Naive thymus-derived CD4-positive, alpha-beta T cell (primary cell): ENCODE measurements at regions not wholly inside any gene's neighbourhood (a gene's known extent, or its start where the extent isn't known, plus 50 kb on each side); places are given as distances from the start of the nearest gene placed in this dataset.
A peak's percentile ranks its signal among the peaks of the same experiment; 100 is the strongest.

Source experiments
- ATAC-seq: fragments of 150-1000 bp; cut with Tn5 transposase; 2 replicates; pipeline ENCODE4 v1.10.0; 2021; ENCODE audit warnings: mild to moderate bottlenecking, moderate library complexity
- CTCF ChIA-PET: fragments of 350-600 bp; sonication (Branson Sonifier 250); formaldehyde crosslinking; loops from one replicate; lab custom pipeline; 2021; ENCODE audit warnings: antibody characterized with exemption; lab: Charles Lee
- POLR2A ChIA-PET: fragments of 350-600 bp; sonication (Branson Sonifier 250); formaldehyde crosslinking; loops from one replicate; lab custom pipeline; 2021; ENCODE audit warnings: antibody characterized with exemption, inconsistent platforms; lab: Charles Lee
- DNase-seq, 9 donors: peaks; one replicate each; pipeline versions ENCODE4 v3.0.0 to v3.0.0-alpha.2; 2020 to 2022; ENCODE audit warnings: mixed read lengths in 1 of 9
- H3K27ac ChIP-seq: one replicate; pipeline ENCODE4 v1.7.0; 2013; ENCODE audit warnings: mild to moderate bottlenecking, low read depth, low read length, moderate library complexity
- H3K27me3 ChIP-seq, 2 donors: one replicate each; pipeline ENCODE4 v1.7.0; 2013; ENCODE audit warnings: low read length in 2 of 2, mild to moderate bottlenecking in 2 of 2, moderate library complexity in 2 of 2; ENCODE audit not compliant: control insufficient read depth in 2 of 2, insufficient read depth in 2 of 2
- H3K36me3 ChIP-seq, 3 experiments: 1 replicate in 2 of 3; 2 replicates in 1 of 3; pipeline ENCODE4 v1.7.0; 2013; ENCODE audit warnings: low read length in 3 of 3, mild to moderate bottlenecking in 3 of 3, moderate library complexity in 1 of 3; ENCODE audit not compliant: insufficient read depth in 3 of 3, control insufficient read depth in 2 of 3
- H3K4me1 ChIP-seq, 2 donors: one replicate each; pipeline ENCODE4 v1.7.0; 2013; ENCODE audit warnings: low read length in 2 of 2, mild to moderate bottlenecking in 2 of 2, moderate library complexity in 1 of 2; ENCODE audit not compliant: control insufficient read depth in 2 of 2, insufficient read depth in 2 of 2
- H3K4me3 ChIP-seq: 2 replicates; pipeline ENCODE4 v1.7.0; 2013; ENCODE audit warnings: mild to moderate bottlenecking, low read length
- H3K9me3 ChIP-seq, 3 experiments: 1 replicate in 2 of 3; 2 replicates in 1 of 3; pipeline ENCODE4 v1.7.0; 2013; ENCODE audit warnings: low read length in 3 of 3; ENCODE audit not compliant: control insufficient read depth in 2 of 3
- H3K27ac Mint-ChIP-seq, 9 donors: one replicate each; pipeline ENCODE4 v1.8.0; 2020 to 2022; ENCODE audit warnings: mixed read lengths in 9 of 9, mild to moderate bottlenecking in 8 of 9, moderate library complexity in 5 of 9, inconsistent platforms in 2 of 9
- H3K27me3 Mint-ChIP-seq, 5 donors: one replicate each; pipeline ENCODE4 v1.8.0; 2021 to 2022; ENCODE audit warnings: mixed read lengths in 5 of 5, mild to moderate bottlenecking in 1 of 5
- H3K36me3 Mint-ChIP-seq, 5 donors: one replicate each; pipeline ENCODE4 v1.8.0; 2020 to 2022; ENCODE audit warnings: mixed read lengths in 5 of 5, mild to moderate bottlenecking in 3 of 5, inconsistent platforms in 1 of 5
- H3K4me1 Mint-ChIP-seq, 7 donors: one replicate each; pipeline ENCODE4 v1.8.0; 2020 to 2022; ENCODE audit warnings: mixed read lengths in 7 of 7, mild to moderate bottlenecking in 3 of 7, inconsistent platforms in 1 of 7
- H3K4me3 Mint-ChIP-seq, 10 donors: one replicate each; pipeline ENCODE4 v1.8.0; 2020 to 2022; ENCODE audit warnings: mild to moderate bottlenecking in 10 of 10, mixed read lengths in 10 of 10, moderate library complexity in 6 of 10, inconsistent platforms in 2 of 10
- H3K9me3 Mint-ChIP-seq, 11 donors: one replicate each; pipeline ENCODE4 v1.8.0; 2020 to 2022; ENCODE audit warnings: mixed read lengths in 11 of 11, mild to moderate bottlenecking in 4 of 11, inconsistent platforms in 1 of 11, moderate library complexity in 1 of 11
- intact Hi-C, 2 donors: fragments of 100-400 bp; cut with micrococcal nuclease; formaldehyde crosslinking; loops; one replicate each; pipeline ENCODE4 v1.15.1; 2023

- Histone ChIP-seq H3K27ac (no peak overlapping the region), H3K27me3 (no peaks in the 10 kb centered on the region), H3K4me1 (no peaks in the 10 kb centered on the region), H3K4me3 (no peak overlapping the region), H3K36me3 (no peaks in the 10 kb centered on the region), H3K9me3 (no peaks in the 10 kb centered on the region)
- no peaks in the 10 kb centered on the region for H3K27me3 Mint-ChIP-seq
- ChIA-PET POLR2A (no interaction called here), CTCF (no interaction called here)
- H3K27ac Mint-ChIP-seq = no peak overlapping the region
- H3K36me3 Mint-ChIP-seq = no peaks in the 10 kb centered on the region
- no peak overlapping the region for H3K4me3 Mint-ChIP-seq
- intact Hi-C loops = no loop called here
- no peaks in the 10 kb centered on the region for H3K4me1 Mint-ChIP-seq
- no peak for DNase-seq
- ATAC-seq = no peak
- peaks cover 0 to 6% (median 0%) of the 10 kb centered on the region in 11 donors for H3K9me3 Mint-ChIP-seq
Observed at GRCh38 chr4:59831746-59832145, 1368.4 kb upstream of the ADGRL3 start.

DNA sequence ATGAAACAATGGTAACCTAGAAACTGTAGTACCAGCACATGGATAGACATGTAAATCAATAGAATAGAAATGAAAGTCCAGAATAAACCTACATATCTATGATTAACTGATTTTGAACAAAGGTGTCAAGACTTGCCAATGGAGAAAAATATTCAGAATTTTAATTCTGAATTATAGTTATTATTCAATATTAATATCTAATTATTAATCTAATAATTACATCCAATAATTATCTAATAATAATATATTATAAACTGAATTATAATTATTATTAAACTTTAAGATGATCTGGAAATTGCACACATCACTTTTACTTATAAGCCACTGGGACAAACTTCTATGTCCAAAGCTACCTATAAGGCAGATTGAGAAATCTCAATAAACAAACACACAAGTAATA is 1365.2 kb upstream of the ADGRL3 start:
- Histone ChIP-seq H3K27me3 (no peaks in the 10 kb centered on the region), H3K4me3 (no peak overlapping the region), H3K4me1 (no peaks in the 10 kb centered on the region), H3K27ac (no peak overlapping the region), H3K9me3 (no peaks in the 10 kb centered on the region), H3K36me3 (no peaks in the 10 kb centered on the region)
- DNase-seq (no peak), ATAC-seq (no peak)
- Mint-ChIP-seq H3K4me3 (no peak overlapping the region), H3K4me1 (no peaks in the 10 kb centered on the region), H3K9me3 (peaks cover 0 to 6% (median 0%) of the 10 kb centered on the region in 11 donors), H3K36me3 (no peaks in the 10 kb centered on the region), H3K27ac (no peak overlapping the region), H3K27me3 (no peaks in the 10 kb centered on the region)
- ChIA-PET CTCF (no interaction called here), POLR2A (no interaction called here)
- intact Hi-C loops = no loop called here

DNA sequence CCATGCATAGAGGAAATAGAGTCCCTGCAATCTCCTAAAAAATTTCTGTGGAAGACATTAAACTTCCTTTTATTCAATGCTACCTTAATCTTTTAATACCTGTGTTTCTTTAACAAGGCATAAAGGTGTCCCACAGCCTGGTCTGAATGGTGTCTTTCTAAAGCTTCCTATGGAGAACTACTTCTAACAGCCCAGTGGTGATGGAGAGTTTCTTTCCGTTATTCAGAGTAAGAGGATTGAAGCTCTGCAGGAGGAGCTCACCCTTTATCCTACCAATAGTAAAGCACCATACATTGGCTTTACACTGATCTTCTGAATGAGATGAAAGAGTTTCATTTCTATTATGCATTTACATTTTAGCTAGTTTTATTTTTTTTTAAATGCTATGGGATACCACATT is 1362.4 kb upstream of the ADGRL3 start:
- Histone ChIP-seq H3K27me3 (no peaks in the 10 kb centered on the region), H3K36me3 (no peaks in the 10 kb centered on the region), H3K27ac (no peak overlapping the region), H3K9me3 (no peaks in the 10 kb centered on the region), H3K4me1 (no peaks in the 10 kb centered on the region), H3K4me3 (no peak overlapping the region)
- DNase-seq = no peak
- H3K27ac Mint-ChIP-seq = no peak overlapping the region
- POLR2A ChIA-PET = no interaction called here
- intact Hi-C loops = no loop called here
- CTCF ChIA-PET = no interaction called here
- no peaks in the 10 kb centered on the region for H3K36me3 Mint-ChIP-seq
- no peaks in the 10 kb centered on the region for H3K4me1 Mint-ChIP-seq
- no peak overlapping the region for H3K4me3 Mint-ChIP-seq
- no peak for ATAC-seq
- peaks cover 0 to 17% (median 3%) of the 10 kb centered on the region in 11 donors for H3K9me3 Mint-ChIP-seq
- no peaks in the 10 kb centered on the region for H3K27me3 Mint-ChIP-seq

DNA sequence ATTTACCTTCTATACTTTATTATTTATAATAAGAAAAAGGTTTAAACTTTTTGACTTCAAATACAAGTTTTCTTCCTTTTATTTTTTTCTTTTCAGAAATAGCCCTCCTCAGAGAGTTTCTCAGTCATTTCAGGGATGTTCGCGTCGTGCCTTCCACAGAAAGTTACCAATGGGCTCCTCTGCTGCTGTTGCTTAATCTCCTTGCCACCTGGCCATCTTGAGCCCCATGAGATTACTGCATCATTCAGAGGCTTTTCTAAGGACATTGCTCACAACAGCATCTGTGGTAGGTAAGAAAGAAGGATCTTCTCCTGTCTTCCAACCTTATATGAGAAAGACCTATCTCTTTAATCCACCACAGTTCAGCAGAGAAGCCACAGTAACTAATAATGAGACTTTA is 1361.9 kb upstream of the ADGRL3 start:
- Mint-ChIP-seq H3K4me3 (no peak overlapping the region), H3K4me1 (no peaks in the 10 kb centered on the region), H3K27ac (no peak overlapping the region), H3K27me3 (no peaks in the 10 kb centered on the region), H3K36me3 (no peaks in the 10 kb centered on the region), H3K9me3 (peaks cover 0 to 21% (median 5%) of the 10 kb centered on the region in 11 donors)
- POLR2A ChIA-PET = no interaction called here
- ATAC-seq (no peak), DNase-seq (no peak)
- no peaks in the 10 kb centered on the region for H3K4me1 ChIP-seq
- no peak overlapping the region for H3K4me3 ChIP-seq
- no peaks in the 10 kb centered on the region for H3K27me3 ChIP-seq
- CTCF ChIA-PET = no interaction called here
- no peaks in the 10 kb centered on the region for H3K9me3 ChIP-seq
- H3K27ac ChIP-seq = no peak overlapping the region
- H3K36me3 ChIP-seq = no peaks in the 10 kb centered on the region
- intact Hi-C loops = no loop called here

GRCh38 chr4:59841698-59842097 is 1358.4 kb upstream of the ADGRL3 start:
- Mint-ChIP-seq H3K36me3 (no peaks in the 10 kb centered on the region), H3K27me3 (no peaks in the 10 kb centered on the region), H3K4me1 (no peaks in the 10 kb centered on the region), H3K9me3 (peaks cover 0 to 34% (median 10%) of the 10 kb centered on the region in 11 donors), H3K27ac (no peak overlapping the region), H3K4me3 (no peak overlapping the region)
- POLR2A ChIA-PET = no interaction called here
- H3K27me3 ChIP-seq = no peaks in the 10 kb centered on the region
- ATAC-seq (no peak), DNase-seq (no peak)
- no peaks in the 10 kb centered on the region for H3K4me1 ChIP-seq
- intact Hi-C loops = loop anchor here in 1 of 2 donors (10.0 kb wide), 1 partner anchor 83 kb away; no protein-coding TSS in a partner anchor
- H3K36me3 ChIP-seq = no peaks in the 10 kb centered on the region
- no peak overlapping the region for H3K27ac ChIP-seq
- no peaks in the 10 kb centered on the region for H3K9me3 ChIP-seq
- no peak overlapping the region for H3K4me3 ChIP-seq
- CTCF ChIA-PET = no interaction called here

GRCh38 chr4:59848457-59848856 is 1351.7 kb upstream of the ADGRL3 start:
- no peaks in the 10 kb centered on the region for H3K9me3 ChIP-seq
- no peaks in the 10 kb centered on the region for H3K4me1 ChIP-seq
- no peaks in the 10 kb centered on the region for H3K27me3 ChIP-seq
- H3K36me3 Mint-ChIP-seq = no peaks in the 10 kb centered on the region
- H3K27ac Mint-ChIP-seq = no peak overlapping the region
- POLR2A ChIA-PET = no interaction called here
- H3K27me3 Mint-ChIP-seq = no peaks in the 10 kb centered on the region
- no peak overlapping the region for H3K27ac ChIP-seq
- intact Hi-C loops = loop anchor here in 1 of 2 donors (10.0 kb wide), 1 partner anchor 76 kb away; no protein-coding TSS in a partner anchor
- no peaks in the 10 kb centered on the region for H3K36me3 ChIP-seq
- ATAC-seq (no peak), DNase-seq (no peak)
- no peak overlapping the region for H3K4me3 ChIP-seq
- H3K4me3 Mint-ChIP-seq = no peak overlapping the region
- CTCF ChIA-PET = no interaction called here
- no peaks in the 10 kb centered on the region for H3K4me1 Mint-ChIP-seq
- peaks cover 0 to 26% (median 5%) of the 10 kb centered on the region in 11 donors for H3K9me3 Mint-ChIP-seq

- Mint-ChIP-seq H3K4me1 (no peaks in the 10 kb centered on the region), H3K9me3 (peaks cover 0 to 7% (median 0%) of the 10 kb centered on the region in 11 donors), H3K4me3 (no peak overlapping the region), H3K36me3 (no peaks in the 10 kb centered on the region), H3K27me3 (no peaks in the 10 kb centered on the region), H3K27ac (no peak overlapping the region)
- intact Hi-C loops = no loop called here
- H3K36me3 ChIP-seq = no peaks in the 10 kb centered on the region
- H3K9me3 ChIP-seq = no peaks in the 10 kb centered on the region
- CTCF ChIA-PET = no interaction called here
- DNase-seq = no peak
- H3K4me1 ChIP-seq = no peaks in the 10 kb centered on the region
- no peak overlapping the region for H3K4me3 ChIP-seq
- H3K27ac ChIP-seq = no peak overlapping the region
- POLR2A ChIA-PET = no interaction called here
- H3K27me3 ChIP-seq = no peaks in the 10 kb centered on the region
- ATAC-seq = peak; percentile 8
Observed at GRCh38 chr4:59855630-59856352, 1344.3 kb upstream of the ADGRL3 start.
